ENCODE measurements at regions not wholly inside any gene's neighbourhood (a gene's known extent, or its start where the extent isn't known, plus 50 kb on each side); places are given as distances from the start of the nearest gene placed in this dataset.
"Not testable (repeated sequence)": the region's sequence is repeated elsewhere in the genome, so short reads cannot be mapped to it uniquely, and the experiment has no call there.

DNA sequence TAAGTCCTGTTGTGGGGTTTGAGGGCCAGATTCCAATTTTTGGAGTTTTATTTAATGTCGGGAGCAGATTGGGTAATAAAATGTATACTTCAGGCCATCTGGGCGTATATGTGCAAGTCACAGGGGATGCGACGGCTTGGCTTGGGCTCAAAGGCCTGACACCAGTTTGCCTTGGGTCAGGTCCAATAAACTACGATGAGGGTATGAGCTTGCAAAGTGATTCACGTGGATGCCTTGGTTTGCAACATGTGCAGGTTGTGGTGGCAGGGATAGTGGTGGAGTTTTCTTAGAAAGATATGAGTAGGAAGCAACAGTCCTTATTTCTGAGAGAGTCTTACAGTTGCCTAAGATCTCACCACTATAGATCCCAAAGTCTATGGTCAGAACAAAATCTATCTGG, 157.0 kb upstream of the CDH11 start:
- DNase-seq, result peak; percentile 61

DNA sequence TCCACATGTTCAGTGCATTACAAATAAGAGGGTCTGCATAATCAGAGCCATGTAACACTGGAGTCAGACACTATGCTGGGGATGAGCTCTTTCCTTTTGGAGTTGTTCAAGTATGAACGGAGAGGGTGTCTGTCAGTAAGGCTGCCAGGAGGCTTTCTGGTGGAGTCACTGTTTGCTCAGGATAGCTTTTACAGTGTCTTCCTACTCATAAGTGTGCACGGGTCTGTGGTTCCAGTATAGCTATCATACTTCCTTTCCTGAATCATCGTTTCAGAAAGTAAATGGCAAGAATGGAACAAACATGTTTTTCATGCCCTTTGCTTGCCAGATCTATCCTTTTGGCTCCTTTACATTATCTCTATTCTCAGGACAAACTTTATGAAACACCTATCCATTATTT, 152.7 kb upstream of the CDH11 start:
- no peak for DNase-seq

DNA sequence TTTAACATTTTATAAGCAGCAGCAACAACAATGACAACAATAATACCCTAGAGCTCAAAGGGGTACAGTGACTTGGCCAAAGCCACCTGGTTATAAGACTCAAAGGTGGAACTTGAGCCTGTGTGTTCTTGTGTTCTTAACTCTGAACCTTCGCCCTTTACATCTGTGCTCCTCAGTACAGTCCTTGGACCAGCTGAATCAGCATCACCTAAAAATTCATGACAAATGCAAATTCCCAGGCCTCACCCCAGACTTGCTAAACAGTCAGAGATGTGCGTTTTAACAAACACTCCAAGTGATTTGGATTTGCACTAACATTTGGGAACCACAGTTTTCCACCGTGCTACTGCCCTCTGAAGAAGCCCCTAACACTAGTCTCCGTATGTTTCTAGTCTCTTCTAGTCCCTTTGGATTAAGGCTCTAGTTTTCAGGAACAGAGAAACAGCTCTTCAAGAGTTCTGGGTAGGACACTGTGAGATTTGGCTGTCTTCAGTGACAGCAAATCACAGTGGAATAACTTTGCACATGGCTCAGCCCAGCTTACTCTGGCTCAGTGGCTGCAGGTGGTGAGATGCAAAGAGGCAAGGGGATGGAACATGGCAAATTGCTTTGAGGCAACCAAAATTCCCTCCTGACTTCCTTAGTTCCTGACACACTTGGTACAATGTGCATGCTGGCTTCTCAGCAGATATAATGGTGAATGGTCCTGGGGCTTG, 151.0 kb upstream of the CDH11 start:
- DNase-seq, result no peak

DNA sequence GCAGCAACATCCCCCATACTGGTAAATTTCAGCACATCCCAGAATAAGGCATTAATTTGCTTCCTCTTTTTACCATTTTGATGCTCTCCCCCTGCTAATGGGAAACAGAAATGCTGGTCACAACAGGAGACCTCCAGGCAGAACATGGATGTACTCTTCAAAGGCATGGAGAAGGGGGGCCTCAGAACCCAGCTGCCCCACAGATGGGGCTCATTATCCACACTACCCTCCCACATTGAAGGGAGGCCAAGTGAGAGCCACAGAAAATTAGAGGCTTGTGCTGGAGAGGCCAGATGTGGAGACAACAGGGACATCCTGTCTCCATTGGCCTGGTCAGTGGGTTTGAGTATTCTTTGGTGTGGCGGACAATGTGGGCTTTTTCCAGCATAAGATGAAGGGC, 150.1 kb upstream of the CDH11 start:
- DNase-seq, result no peak

DNA sequence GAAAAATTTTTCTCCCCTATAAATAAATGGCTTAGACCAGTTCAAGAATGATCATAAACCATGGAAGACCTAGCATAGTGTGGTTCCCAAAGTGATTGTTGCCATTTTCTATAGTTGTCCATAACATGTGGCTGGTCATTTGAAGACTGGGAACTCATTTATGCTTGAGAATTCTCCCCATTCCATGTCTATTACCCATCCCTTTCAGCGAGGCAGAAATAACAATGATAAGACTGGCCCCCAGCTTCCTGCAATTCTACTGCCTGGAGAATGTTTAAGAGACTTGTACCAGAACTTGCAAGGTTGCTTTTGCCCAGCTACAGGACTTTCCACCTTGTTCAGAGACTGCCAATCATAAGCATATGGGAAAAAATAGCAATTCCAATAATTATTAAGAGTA, 146.5 kb upstream of the CDH11 start:
- DNase-seq, result no peak

DNA sequence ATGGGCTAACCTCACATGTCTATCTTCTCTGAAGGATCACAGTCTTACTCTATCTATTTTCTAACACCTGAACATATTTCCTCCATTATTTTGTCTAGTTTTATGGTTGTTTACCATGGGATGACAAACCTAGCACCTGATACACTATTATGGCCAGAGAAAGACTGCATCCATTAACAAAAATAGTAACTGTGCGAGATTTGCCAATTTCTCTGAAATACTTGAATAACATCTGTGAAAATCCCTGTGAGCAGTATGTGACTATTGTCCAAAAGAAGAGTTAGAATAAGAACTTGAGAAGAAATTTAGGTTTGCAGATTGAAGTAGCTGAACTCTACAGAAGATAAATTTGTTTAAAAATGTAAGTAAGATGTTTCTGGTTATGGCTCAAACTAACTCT, 142.0 kb upstream of the CDH11 start:
- DNase-seq, result no peak

DNA sequence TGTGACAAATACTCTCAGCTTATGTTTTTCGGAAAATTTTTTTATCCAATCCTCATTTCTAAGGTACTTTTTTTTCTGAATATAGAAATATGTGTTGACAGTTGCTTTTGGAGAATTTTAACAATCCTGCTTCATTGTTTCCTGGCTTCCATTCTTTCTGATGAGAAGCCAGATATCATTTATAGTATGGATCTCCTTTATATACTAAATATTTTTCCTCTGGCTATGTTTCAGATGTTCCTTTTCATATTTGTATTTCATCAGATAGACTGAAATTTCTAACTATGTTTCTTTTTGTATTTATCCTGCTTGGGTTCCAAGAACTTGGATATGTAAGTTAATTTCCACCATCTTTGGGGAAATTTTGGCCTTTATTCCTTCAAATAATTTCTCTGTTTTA, 138.9 kb upstream of the CDH11 start:
- no peak for DNase-seq

DNA sequence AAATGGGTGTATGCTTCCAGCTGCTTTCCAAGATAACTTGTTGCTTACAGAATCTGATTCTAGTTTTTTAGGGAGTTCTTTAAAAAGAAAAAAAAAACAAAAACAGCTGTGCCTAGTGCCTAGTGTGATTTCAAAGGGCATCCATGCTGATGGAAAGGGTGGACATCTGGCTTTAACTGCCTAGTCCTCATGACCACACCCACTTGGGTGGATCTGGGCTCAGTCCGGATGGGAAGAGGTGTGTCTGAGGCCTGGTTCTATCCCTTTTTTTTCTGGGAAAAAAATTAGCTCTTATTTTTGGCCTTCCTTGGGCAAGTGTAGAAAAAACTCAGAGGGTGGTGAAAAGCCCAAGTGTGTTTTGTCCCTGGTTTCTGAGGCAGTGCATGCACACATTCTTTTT, 132.3 kb upstream of the CDH11 start:
- no peak for DNase-seq

DNA sequence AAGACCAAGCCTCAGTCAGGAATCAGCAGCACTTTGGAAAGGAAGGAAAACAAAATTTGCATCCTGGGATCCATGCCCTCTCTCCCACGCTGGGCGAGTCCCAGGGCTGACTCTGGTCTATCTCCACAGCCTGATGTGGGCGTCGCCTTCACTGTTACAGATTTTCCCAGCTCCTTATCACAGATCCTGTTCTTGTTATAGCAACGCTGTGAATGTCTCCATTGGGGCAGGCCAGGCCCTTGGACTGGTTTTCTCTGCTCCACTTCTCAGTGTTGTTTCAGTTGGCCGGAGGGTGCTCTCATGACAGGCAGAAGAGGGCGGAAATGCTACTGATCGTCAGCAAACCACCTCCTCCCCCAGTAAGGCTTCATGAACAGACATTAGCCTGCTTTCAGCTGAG, 127.9 kb upstream of the CDH11 start:
- peak; percentile 11 for DNase-seq

DNA sequence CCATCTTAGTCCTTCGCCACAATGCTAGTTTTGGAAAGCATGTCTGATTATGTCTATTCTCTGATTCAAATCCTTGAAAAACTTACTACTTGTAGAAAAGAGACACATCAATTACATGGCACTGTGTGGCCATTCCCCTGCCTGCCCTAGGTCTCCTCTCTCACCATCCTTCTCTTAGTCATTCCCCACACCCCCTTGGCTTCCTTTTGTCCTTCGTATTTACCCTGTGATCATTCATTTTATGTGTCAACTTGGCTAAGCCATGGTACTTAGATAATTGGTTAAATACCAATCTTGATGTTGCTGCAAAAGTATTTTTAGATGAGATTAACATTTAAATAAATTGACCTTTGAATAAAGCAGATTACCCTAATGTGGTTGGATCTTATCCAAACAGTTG, 122.9 kb upstream of the CDH11 start:
- DNase-seq, result no peak

DNA sequence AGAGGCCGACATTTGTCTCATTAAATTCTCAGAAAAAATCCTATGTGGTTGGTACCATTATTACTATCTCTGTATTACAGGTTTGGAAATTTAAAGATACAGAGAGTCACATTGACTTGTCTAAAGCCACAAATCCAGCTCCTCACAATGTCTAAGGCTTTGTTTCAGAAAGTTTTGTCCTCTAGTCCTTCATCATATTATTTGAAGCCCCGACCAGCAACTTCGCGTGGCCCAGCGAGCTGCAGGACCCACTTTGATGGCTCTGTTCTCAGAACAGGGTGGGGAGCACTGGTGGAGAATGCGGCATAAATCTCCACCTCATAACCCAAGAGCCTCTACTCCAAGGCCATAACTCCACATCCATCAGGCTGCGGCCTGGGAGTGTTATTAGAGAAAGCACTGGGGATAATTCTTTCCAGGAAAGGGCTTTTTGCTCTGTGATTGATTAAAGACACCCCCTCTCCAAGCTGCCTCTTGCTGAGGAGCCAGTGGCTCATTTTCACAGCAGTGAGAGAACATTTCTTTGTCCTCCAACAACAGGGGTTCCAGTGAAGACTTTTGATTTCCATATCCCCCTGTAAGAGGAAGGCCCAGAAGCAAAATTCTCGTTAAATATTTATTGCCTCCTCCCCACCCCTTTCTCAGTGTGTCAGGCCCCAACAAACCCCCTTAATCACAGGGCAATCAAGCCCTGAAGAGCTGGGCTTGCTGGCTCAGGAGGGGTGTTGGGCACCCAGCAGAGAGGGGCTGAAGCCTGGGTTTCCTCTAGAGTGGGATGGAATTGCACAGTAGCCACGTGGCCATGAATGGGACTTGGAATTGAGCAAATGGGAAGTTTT, 113.7 kb upstream of the CDH11 start:
- peak; percentile 24 for DNase-seq

DNA sequence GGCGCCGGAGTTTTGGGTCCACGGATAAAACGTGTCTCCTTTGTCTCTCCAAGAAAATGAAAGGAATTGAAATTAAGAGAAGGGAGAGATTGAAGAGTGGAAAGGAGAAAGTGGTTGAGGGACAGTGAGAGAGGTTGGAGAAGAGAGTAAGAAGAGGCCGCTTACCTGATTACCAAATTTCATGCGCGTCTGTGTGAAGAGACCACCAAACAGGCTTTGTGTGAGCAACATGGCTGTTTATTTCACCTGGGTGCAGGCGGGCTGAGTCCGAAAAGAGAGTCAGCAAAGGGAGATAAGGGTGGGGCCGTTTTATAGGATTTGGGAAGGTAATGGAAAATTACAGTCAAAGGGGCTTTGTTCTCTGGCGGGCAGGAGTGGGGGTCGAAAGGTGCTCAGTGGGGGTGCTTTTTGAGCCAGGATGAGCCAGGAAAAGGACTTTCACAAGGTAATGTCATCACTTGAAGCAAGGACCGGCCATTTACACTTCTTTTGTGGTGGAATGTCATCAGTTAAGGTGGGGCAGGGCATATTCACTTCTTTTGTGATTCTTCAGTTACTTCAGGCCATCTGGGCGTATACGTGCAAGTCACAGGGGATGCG, 113.0 kb upstream of the CDH11 start:
- DNase-seq, result not testable (repeated sequence)

DNA sequence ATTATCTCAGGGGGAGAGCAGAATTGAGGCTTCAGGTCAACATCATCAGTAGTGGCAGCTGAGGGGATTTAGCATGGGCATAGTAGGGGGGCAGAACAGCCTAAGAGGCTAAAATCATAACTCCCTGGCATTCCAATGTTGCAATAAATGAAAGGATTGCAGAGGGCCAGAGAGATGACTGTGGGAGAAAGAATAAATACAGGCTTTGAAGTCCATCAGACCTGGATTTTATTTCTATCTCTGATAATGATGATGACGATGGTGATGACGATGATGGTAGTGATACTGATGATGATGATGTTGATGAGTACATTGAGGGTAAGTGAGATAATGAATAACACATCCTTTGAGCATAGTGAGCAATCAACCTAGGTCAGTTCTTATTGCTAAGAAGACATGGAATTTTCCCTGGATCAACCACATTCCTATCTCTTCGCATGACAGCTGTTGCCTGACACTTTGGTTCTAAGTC, 107.4 kb upstream of the CDH11 start:
- DNase-seq, result no peak

DNA sequence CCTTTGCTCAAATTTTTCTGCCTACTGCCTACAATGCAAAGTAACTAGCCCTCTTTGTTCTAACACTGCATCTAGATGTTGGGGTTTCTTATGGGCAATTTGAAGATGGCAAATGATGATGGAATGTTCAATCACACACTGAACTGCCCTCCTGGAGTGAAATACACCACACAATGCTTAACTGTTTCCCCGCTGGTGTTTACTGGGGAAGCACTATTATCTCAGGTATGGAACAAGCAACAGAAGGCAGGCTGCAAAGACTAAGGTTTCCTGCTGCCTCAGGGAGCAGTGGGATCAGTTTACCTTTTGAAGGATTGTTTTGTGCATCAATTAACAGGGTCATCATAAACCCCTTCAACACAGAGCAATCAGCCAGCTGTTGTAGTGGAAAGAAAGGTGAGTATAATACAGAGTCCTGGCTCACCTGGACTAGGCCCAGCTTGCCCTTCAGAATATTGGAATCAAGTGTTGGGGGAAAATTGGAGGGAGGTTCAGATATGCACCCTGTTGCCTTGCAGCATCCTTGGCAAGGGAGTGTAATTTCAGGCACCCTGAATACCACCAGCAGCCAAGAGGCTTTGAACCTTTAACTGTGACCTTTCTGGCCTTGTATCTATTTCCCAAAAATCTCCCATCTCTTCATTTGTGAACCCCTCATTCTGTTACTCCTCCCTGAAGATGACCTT, 105.4 kb upstream of the CDH11 start:
- no peak for DNase-seq

DNA sequence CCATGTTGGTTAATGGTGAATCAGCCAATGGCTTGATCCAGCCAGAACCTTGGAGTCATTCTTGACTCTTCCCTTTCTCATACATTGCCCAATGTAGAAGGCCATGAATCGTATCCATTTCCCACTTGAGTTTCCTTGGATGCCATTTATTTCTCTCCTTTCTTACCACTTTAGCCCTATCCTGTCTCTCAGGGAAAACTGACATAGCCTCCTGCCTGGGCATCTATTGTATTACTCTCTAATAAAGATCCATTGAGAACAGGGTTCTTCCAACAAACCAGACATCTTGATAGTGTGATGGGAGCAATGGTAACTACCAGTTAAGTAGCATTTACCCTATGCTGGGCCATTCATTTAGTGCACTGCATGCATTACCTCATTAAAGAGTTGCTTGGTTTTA, 104.2 kb upstream of the CDH11 start:
- DNase-seq, result no peak

DNA sequence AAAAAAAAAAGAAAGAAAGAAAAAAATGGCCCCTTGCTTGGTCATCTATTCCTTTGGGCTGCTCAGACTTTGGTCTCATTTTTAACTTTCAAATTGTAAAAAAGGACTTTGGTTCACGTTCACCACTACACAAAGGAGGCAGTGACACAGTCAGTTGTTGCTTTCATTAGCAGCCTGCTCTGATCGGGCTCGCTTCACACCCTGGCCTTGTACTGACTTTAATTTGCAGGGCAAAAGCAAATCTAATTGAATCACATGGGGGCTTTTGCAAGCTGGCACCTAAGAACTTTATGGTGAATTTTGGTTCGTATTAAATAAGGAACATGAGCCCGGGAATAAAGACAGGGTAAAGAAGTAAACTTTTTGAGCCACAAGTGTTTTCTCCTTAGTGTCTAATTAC, 103.6 kb upstream of the CDH11 start:
- no peak for DNase-seq

DNA sequence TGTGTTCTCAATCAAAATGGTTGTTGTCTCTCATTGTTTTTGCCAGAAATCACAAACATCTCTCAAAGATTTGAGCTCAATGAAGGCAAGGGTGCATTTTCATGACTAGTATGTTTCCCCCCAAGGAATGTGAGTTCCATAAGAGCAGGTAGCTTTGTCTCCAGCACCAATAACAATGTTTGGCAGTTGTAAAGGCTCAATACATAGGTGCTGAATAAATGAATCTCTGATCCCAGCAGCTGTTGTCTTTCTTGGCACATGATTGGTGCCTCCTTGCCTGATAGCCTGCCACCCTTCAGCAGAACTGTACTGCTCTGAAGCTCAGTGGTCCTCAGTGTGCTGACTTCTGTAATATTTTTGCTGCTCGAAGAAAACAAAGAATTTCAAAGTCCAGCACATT, 103.1 kb upstream of the CDH11 start:
- no peak for DNase-seq

DNA sequence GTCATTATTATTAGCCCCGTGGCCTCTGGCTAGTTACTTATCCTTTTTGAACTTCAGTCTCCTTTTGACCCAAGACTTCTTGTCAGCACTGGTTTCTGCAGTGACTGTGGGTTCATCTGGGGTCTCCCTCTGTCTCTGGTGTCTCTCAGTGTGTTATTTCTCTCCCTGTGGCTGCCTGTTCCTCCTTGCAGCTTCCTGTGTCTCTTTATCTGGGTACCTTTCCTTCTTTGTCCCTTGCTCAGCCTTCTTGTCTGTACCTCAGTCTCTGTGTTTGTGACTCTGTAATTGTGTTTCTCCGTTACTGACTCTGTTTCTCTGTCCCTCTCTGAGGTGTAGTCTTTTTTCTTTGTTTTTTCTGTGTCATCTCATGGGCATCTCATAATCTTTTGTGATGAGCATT, 102.6 kb upstream of the CDH11 start:
- DNase-seq, result no peak

DNA sequence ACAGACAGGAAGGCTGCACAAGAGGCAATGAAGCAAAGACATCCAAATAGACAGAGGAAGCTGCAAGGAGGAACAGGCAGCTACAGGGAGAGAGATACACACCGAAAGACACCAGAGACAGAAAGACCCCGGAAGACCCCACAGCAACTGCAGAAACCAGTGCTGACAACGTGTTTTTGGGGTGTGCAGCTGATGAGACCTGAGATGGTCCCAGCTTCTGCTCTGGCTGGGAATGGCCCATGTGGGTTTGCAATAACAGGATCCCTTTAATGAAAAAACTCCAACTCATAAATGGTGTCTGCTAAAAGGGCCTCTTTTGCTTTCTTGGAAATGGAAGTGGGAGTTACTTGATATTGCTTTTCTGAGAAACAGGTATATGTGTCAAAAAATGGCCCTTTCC, 101.5 kb upstream of the CDH11 start:
- peak; percentile 33 for DNase-seq

DNA sequence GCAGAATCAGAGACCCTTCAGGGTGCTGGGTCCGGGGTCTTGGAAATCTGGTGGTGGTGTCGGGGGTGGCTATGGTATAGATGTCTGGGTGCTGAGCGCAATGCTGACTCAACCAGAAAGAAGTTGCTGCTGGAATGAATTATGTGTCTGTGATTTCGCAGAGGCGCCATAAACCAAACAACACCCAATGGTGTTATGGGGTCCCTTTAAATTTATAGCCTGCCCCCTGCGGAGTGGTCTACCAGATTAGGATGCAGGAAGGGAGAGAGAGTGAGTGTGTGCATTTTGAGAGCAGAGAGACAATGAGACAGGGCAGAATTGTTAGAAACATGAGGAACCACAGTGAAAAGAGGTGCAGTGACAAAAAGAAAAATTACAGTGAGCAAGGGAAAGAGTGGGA, 100.7 kb upstream of the CDH11 start:
- no peak for DNase-seq

DNA sequence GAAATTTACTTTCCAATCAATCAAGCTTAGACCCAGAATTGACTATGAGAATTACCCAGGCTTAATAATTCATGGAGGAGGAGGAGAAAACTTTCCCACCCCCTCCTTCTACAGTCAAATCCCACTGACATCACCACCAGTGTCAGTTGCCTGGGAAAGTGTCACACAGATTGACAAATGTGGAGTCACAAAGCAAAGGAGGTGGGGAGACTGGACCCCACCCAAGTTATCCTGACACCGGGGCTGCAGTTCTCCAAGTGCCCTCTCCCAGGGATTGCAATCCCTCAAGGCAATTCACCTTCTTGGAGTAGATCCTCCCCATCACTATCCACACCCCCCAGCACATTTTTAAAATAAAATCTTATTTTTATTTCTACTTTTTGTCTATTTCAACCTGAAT, 100.2 kb upstream of the CDH11 start:
- DNase-seq, result no peak

DNA sequence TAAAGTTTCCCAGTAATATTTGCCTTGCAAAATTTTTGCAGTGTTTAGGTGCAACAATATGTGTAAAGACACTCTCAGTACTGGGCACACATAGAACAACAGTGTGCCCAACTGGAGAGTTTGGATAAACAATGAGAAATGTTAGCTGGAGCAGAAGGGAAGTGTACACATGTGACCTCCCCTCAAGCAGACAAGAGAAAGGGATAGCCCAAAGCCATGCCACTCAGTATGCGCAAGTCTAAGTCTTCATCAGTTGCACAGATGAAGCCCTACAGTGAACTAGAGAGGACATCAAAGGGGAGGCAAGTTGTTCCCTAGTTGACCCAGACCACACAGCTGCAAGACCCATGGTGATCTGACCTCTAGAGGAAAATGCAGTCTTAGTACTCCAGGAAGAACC, 97.9 kb upstream of the CDH11 start:
- DNase-seq, result no peak

DNA sequence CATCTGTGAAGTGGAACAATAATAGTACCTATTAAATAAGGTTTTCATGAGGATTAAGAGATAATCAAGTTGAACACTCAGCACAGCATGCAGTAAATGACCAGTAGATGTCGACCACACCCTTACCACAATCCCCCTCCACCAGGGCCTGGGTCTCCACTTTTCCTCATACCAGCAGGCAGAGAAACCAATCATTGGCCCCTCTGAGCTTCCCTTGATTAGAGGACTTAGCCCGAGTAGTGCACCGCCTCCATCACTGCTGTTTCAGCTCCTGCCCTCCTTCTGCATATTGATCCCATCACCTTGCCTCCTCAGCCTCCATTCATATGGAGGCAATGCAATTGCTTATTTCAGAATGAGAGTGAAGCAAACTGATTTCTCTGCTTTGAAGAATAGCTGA, 96.5 kb upstream of the CDH11 start:
- DNase-seq, result no peak

All from OCI-M1 (cell line).